Colonic mucosa (tissue), 4 donors: ENCODE measurements at regions not wholly inside any gene's neighbourhood (a gene's known extent, or its start where the extent isn't known, plus 50 kb on each side); places are given as distances from the start of the nearest gene placed in this dataset.

ENCODE experiments used
- DNase-seq: peaks from one replicate; pipeline ENCODE4 v3.0.0-alpha.2; 2020
- H3K27ac ChIP-seq: fragments of 200-600 bp; one replicate; pipeline ENCODE4 v1.8.0; 2021
- H3K27me3 ChIP-seq: fragments of 200-600 bp; one replicate; pipeline ENCODE4 v1.8.0; 2021
- H3K36me3 ChIP-seq: fragments of 200-600 bp; one replicate; pipeline ENCODE4 v1.8.0; 2021
- H3K4me1 ChIP-seq: fragments of 200-600 bp; one replicate; pipeline ENCODE4 v1.8.0; 2021; ENCODE audit warnings: mild to moderate bottlenecking
- H3K4me3 ChIP-seq: fragments of 200-600 bp; one replicate; pipeline ENCODE4 v1.8.0; 2021
- H3K9ac ChIP-seq, 2 donors: one replicate each; pipeline ENCODE4 v1.7.0; 2013; ENCODE audit warnings: control low read depth in 2 of 2, low read depth in 2 of 2, low read length in 2 of 2
- H3K9me3 ChIP-seq: fragments of 200-600 bp; one replicate; pipeline ENCODE4 v1.8.0; 2021
- intact Hi-C: fragments of 100-400 bp; cut with DNase I; formaldehyde crosslinking; loops from one replicate; pipeline ENCODE4 v1.14.1; 2022
- TF ChIP-seq, protein P1 (sequence below): fragments of 200-600 bp; IDR thresholded peaks from one replicate; pipeline ENCODE4 v1.8.0; 2022; ENCODE audit warnings: antibody characterized with exemption, mild to moderate bottlenecking
- donor health status: healthy.
- donor health status: DM: no; HTN: no; CAD: no.
- donor health status: DM: no; HTN: no; CAD: no.

DNA sequence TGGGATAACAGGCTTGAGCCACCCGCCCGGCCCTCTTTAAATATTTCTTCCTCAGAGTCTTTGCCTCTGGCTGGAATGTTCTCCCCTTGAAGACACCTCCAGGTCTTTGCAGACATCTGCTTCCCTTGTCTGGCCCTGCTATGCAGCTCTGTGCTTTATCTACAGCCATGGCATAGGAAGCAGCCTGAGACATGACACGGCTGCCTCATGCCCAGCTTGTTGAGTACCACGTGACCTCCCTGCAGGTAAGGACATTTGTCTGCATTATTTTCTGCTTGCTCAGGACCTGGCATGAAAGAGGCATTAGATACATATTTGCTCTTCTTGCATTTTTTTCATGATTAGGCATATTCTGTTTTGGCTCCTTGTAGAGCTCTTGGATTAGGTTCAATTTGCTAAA is 113.8 kb upstream of the KLF6 start:
- intact Hi-C loops = no loop called here
- TF ChIP-seq, protein P1, sequence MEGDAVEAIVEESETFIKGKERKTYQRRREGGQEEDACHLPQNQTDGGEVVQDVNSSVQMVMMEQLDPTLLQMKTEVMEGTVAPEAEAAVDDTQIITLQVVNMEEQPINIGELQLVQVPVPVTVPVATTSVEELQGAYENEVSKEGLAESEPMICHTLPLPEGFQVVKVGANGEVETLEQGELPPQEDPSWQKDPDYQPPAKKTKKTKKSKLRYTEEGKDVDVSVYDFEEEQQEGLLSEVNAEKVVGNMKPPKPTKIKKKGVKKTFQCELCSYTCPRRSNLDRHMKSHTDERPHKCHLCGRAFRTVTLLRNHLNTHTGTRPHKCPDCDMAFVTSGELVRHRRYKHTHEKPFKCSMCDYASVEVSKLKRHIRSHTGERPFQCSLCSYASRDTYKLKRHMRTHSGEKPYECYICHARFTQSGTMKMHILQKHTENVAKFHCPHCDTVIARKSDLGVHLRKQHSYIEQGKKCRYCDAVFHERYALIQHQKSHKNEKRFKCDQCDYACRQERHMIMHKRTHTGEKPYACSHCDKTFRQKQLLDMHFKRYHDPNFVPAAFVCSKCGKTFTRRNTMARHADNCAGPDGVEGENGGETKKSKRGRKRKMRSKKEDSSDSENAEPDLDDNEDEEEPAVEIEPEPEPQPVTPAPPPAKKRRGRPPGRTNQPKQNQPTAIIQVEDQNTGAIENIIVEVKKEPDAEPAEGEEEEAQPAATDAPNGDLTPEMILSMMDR = no peak
- Histone ChIP-seq H3K27ac (no peak overlapping the region), H3K36me3 (no peaks in the 10 kb centered on the region), H3K9ac (no peak overlapping the region), H3K4me3 (no peak overlapping the region), H3K4me1 (no peaks in the 10 kb centered on the region), H3K9me3 (no peaks in the 10 kb centered on the region), H3K27me3 (no peaks in the 10 kb centered on the region)
- no peak for DNase-seq

DNA sequence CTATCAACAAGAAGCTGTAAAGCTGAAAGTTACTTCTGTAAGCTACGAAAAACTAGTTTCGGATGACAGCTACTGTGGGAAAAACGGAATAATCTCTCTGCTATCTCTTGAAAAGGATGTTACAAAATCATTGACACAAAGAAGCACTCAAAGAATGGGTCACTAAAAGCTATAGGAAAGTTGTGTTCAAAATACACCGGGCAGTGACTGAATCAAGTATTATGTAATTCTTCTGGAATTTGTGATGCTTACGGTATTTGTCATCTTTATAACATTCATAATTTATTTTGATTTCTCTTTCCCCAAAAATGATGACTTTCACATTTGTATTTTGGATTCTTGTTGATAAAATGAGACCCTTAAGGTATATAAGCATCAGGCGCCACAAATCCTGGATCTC is 112.1 kb upstream of the KLF6 start:
- no peaks in the 10 kb centered on the region for H3K9me3 ChIP-seq
- H3K27me3 ChIP-seq = no peaks in the 10 kb centered on the region
- H3K4me3 ChIP-seq = no peak overlapping the region
- H3K9ac ChIP-seq = no peak overlapping the region
- intact Hi-C loops = no loop called here
- no peak for DNase-seq
- TF ChIP-seq, protein P1 = no peak
- no peak overlapping the region for H3K27ac ChIP-seq
- H3K36me3 ChIP-seq = no peaks in the 10 kb centered on the region
- no peaks in the 10 kb centered on the region for H3K4me1 ChIP-seq

DNA sequence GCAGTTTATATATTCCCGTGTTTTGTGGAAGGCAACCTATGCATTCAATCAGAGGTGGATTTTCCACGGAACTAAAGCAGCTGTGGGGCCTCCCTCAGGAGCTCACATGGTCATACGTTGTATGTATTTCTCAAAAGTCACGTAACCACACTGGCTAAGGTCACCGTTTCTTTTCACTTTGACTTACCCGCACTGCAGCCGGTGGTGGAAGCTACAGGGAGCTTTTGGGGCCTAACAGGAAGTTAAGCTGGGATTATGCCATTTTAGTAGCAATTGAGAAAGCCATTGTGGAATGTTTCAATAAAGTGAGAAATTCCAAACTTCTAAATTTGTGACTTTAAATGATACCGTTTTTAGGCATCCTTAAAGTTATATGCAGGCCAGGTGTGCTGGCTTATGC is 111.2 kb upstream of the KLF6 start:
- intact Hi-C loops = no loop called here
- no peak overlapping the region for H3K9ac ChIP-seq
- H3K9me3 ChIP-seq = no peaks in the 10 kb centered on the region
- H3K27me3 ChIP-seq = no peaks in the 10 kb centered on the region
- no peak for DNase-seq
- TF ChIP-seq, protein P1 = no peak
- no peaks in the 10 kb centered on the region for H3K4me1 ChIP-seq
- H3K27ac ChIP-seq = no peak overlapping the region
- H3K36me3 ChIP-seq = no peaks in the 10 kb centered on the region
- no peak overlapping the region for H3K4me3 ChIP-seq

DNA sequence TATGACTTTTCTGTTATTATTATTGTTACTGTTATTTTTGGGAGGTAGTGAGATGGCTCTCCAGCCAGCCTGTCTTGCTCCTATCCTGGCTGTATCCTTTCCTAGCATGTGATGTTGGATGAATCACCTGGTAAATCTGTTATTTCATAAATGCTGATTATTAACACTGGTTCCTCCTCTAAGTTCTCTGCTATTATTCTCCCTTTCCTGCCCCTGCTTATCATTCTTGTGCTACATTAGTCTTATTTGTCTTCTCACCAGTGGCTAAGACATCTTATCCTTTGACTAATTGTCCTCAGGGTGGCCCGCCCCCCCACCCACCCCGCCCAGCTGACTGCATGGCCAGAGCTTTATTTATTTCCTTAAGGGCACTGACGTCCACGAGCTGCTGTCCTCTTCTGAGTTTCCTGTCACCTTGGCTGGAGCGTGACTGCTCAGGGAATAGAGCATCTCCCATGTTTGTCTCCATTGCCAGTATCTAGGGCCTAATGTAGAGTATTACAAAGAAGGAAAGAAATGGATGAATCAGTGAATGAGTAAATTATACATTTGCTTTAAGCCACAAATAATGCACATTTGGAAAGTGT is 110.1 kb upstream of the KLF6 start:
- no peaks in the 10 kb centered on the region for H3K36me3 ChIP-seq
- H3K4me3 ChIP-seq = no peak overlapping the region
- TF ChIP-seq, protein P1 = no peak
- H3K27ac ChIP-seq = no peak overlapping the region
- H3K9me3 ChIP-seq = no peaks in the 10 kb centered on the region
- no peak for DNase-seq
- no peak overlapping the region for H3K9ac ChIP-seq
- intact Hi-C loops = no loop called here
- no peaks in the 10 kb centered on the region for H3K4me1 ChIP-seq
- H3K27me3 ChIP-seq = no peaks in the 10 kb centered on the region

DNA sequence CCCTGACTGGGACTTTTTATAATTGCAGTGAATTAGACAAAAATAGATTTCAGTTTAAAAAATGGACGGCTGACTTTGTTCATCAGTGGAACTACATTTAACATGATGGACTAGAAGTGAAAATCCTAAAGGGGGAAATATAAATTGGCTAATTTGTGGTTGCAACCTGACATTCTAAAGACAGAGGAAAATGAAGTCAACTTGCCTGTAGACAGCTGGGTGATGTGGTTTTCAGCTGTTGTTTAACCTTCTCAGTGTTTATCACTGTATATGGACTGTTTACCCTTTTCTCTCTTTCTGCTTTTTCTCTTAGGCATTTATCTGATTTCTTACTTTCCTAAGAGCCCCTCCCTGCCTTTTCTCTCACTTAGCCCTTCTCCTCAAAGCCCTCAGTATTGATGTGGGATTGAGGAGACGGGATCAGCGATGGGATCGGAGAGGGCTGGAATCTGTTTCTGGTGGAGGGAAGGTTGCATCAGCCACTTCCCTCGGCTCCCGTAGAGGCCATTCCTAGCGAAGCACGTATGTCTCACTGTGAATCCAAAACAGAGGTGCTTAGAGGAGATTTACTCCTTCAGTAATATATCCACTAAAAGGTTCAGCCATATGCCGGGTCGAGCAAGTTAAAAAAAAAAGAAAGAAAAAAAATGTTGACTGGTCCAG is 109.0 kb upstream of the KLF6 start:
- no peak overlapping the region for H3K27ac ChIP-seq
- no peaks in the 10 kb centered on the region for H3K4me1 ChIP-seq
- H3K9ac ChIP-seq = no peak overlapping the region
- H3K36me3 ChIP-seq = no peaks in the 10 kb centered on the region
- no peak for DNase-seq
- no peaks in the 10 kb centered on the region for H3K9me3 ChIP-seq
- intact Hi-C loops = no loop called here
- TF ChIP-seq, protein P1 = no peak
- H3K27me3 ChIP-seq = no peaks in the 10 kb centered on the region
- H3K4me3 ChIP-seq = no peak overlapping the region
